Hepatocyte (in vitro differentiated cells): ENCODE measurements at regions not wholly inside any gene's neighbourhood (a gene's known extent, or its start where the extent isn't known, plus 50 kb on each side); places are given as distances from the start of the nearest gene placed in this dataset.
"Not testable (repeated sequence)": the region's sequence is repeated elsewhere in the genome, so short reads cannot be mapped to it uniquely, and the experiment has no call there.

ENCODE experiments used
- DNase-seq: peaks from one replicate; pipeline ENCODE4 v3.0.0-alpha.2; 2016; ENCODE audit warnings: low spot score
- H2AFZ ChIP-seq: fragments of 200-600 bp; sonication (generic); 2 replicates; pipeline ENCODE4 v1.6.0; 2016; ENCODE audit warnings: antibody characterized with exemption, mild to moderate bottlenecking
- H3K27ac ChIP-seq: fragments of 200-600 bp; sonication (generic); 2 replicates; pipeline ENCODE4 v1.5.1; 2016; ENCODE audit warnings: mild to moderate bottlenecking
- H3K27me3 ChIP-seq: fragments of 200-600 bp; sonication (generic); 2 replicates; pipeline ENCODE4 v1.6.1; 2016
- H3K36me3 ChIP-seq: fragments of 200-600 bp; sonication (generic); replicated peaks from 2 replicates; pipeline ENCODE4 v1.5.1; 2016; ENCODE audit warnings: low read depth; ENCODE audit not compliant: insufficient read depth
- H3K4me1 ChIP-seq: fragments of 200-600 bp; sonication (generic); 2 replicates; pipeline ENCODE4 v1.5.1; 2016; ENCODE audit warnings: mild to moderate bottlenecking, moderate library complexity; ENCODE audit not compliant: insufficient read depth
- H3K4me2 ChIP-seq: fragments of 200-600 bp; sonication (generic); 2 replicates; pipeline ENCODE4 v1.6.0; 2016
- H3K4me3 ChIP-seq: fragments of 200-600 bp; sonication (generic); 2 replicates; pipeline ENCODE4 v1.5.1; 2016; ENCODE audit warnings: mild to moderate bottlenecking
- H3K79me2 ChIP-seq: fragments of 200-600 bp; sonication (generic); 2 replicates; pipeline ENCODE4 v1.6.0; 2017; ENCODE audit warnings: mild to moderate bottlenecking
- H3K9me2 ChIP-seq: fragments of 200-600 bp; sonication (generic); replicated peaks from 2 replicates; pipeline ENCODE4 v1.6.0; 2017; ENCODE audit warnings: mild to moderate bottlenecking; ENCODE audit not compliant: insufficient read depth
- H3K9me3 ChIP-seq: fragments of 200-600 bp; sonication (generic); 2 replicates; pipeline ENCODE4 v1.5.1; 2016; ENCODE audit warnings: low read depth, mild to moderate bottlenecking
- H4K20me1 ChIP-seq: fragments of 200-600 bp; sonication (generic); 2 replicates; pipeline ENCODE4 v1.6.0; 2016; ENCODE audit warnings: mild to moderate bottlenecking; ENCODE audit not compliant: insufficient read depth, poor library complexity, severe bottlenecking
- EZH2 ChIP-seq: fragments of 200-600 bp; sonication (generic); IDR thresholded peaks from 2 replicates; pipeline ENCODE4 v1.6.1; 2016; ENCODE audit warnings: antibody characterized with exemption, mild to moderate bottlenecking, borderline replicate concordance
- EZH2phosphoT487 ChIP-seq: fragments of 200-600 bp; sonication (generic); IDR thresholded peaks from one replicate; pipeline ENCODE4 v1.6.1; 2018; ENCODE audit warnings: antibody characterized with exemption, mild to moderate bottlenecking, low read depth, moderate library complexity; ENCODE audit not compliant: unreplicated experiment, severe bottlenecking
- WGBS: methylation state at CpG from one replicate; pipeline ENCODE4 v1.1.6; 2016; ENCODE audit warnings: low lambda C conversion rate; ENCODE audit errors: missing lambda C conversion rate; 5-methylcytosine and 5-hydroxymethylcytosine counted together
- TF ChIP-seq, protein P1 (sequence below): fragments of 200-600 bp; sonication (generic); IDR thresholded peaks from 2 replicates; pipeline ENCODE4 v1.5.1; 2016; ENCODE audit warnings: antibody characterized with exemption, mild to moderate bottlenecking; ENCODE audit not compliant: poor library complexity

- no peaks in the 10 kb centered on the region for H3K9me3 ChIP-seq
- H3K27me3 ChIP-seq: no peaks in the 10 kb centered on the region
- no peak overlapping the region for H3K4me2 ChIP-seq
- 83% methylated on average over 11 of the region's 11 CpGs for WGBS
- H4K20me1 ChIP-seq: no peaks in the 10 kb centered on the region
- H3K4me3 ChIP-seq: no peak overlapping the region
- no peak for TF ChIP-seq EZH2phosphoT487
- TF ChIP-seq, protein P1, sequence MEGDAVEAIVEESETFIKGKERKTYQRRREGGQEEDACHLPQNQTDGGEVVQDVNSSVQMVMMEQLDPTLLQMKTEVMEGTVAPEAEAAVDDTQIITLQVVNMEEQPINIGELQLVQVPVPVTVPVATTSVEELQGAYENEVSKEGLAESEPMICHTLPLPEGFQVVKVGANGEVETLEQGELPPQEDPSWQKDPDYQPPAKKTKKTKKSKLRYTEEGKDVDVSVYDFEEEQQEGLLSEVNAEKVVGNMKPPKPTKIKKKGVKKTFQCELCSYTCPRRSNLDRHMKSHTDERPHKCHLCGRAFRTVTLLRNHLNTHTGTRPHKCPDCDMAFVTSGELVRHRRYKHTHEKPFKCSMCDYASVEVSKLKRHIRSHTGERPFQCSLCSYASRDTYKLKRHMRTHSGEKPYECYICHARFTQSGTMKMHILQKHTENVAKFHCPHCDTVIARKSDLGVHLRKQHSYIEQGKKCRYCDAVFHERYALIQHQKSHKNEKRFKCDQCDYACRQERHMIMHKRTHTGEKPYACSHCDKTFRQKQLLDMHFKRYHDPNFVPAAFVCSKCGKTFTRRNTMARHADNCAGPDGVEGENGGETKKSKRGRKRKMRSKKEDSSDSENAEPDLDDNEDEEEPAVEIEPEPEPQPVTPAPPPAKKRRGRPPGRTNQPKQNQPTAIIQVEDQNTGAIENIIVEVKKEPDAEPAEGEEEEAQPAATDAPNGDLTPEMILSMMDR: no peak
- no peak for TF ChIP-seq EZH2
- no peaks in the 10 kb centered on the region for H3K79me2 ChIP-seq
- H3K27ac ChIP-seq: no peak overlapping the region
- H3K36me3 ChIP-seq: no peaks in the 10 kb centered on the region
- DNase-seq: no peak
- H2AFZ ChIP-seq: no peak overlapping the region
- H3K9me2 ChIP-seq: no peaks in the 10 kb centered on the region
- H3K4me1 ChIP-seq: no peaks in the 10 kb centered on the region
These were observed 179.0 kb upstream of the KRR1 start for GRCh38 chr12:75690296-75690955.

GRCh38 chr12:75686233-75686632, 174.8 kb upstream of the KRR1 start:
- DNase-seq, H3K36me3 ChIP-seq, H4K20me1 ChIP-seq, H3K4me1 ChIP-seq, H3K27ac ChIP-seq, H3K27me3 ChIP-seq, H3K4me3 ChIP-seq, H2AFZ ChIP-seq, H3K9me3 ChIP-seq, H3K4me2 ChIP-seq, H3K79me2 ChIP-seq, H3K9me2 ChIP-seq: not testable (repeated sequence)
- WGBS: 96% methylated on average over 1 of the region's 1 CpG

DNA sequence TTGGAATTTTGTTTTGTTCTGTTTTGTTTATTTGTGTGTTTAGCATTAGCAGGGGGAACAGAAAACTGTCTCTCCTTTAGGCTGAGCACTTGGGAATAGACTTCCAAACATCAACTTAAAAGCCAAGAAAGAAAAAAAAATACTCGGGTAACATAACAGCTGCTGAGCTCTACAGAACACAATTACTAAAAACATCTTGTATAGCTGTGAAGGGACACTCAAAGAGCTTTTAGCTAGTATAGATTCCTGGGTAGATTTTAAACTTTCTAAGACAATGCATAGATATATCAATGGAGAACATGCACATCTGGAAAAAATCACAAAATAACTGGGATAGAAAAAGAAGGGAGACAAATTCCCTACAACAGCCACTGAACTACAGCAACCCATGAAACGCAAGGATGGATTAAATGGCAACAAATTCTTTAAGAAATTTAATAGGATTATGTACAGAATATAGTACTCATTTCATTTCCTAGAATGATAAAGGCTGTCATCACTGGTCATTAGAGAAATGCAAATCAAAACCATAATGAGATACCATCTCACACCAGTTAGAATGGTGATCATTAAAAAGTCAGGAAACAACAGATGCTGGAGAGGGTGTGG, 174.3 kb upstream of the KRR1 start:
- no peaks in the 10 kb centered on the region for H3K9me2 ChIP-seq
- H3K4me3 ChIP-seq: no peak overlapping the region
- H3K27ac ChIP-seq: peak overlapping the region; percentile 31
- 72% methylated on average over 2 of the region's 2 CpGs for WGBS
- DNase-seq: no peak
- H3K9me3 ChIP-seq: no peaks in the 10 kb centered on the region
- no peaks in the 10 kb centered on the region for H3K27me3 ChIP-seq
- no peaks in the 10 kb centered on the region for H3K79me2 ChIP-seq
- H4K20me1 ChIP-seq: no peaks in the 10 kb centered on the region
- H3K36me3 ChIP-seq: no peaks in the 10 kb centered on the region
- TF ChIP-seq EZH2 (no peak), EZH2phosphoT487 (no peak)
- TF ChIP-seq, protein P1: no peak
- H3K4me1 ChIP-seq: no peaks in the 10 kb centered on the region
- H3K4me2 ChIP-seq: no peak overlapping the region
- no peak overlapping the region for H2AFZ ChIP-seq

DNA sequence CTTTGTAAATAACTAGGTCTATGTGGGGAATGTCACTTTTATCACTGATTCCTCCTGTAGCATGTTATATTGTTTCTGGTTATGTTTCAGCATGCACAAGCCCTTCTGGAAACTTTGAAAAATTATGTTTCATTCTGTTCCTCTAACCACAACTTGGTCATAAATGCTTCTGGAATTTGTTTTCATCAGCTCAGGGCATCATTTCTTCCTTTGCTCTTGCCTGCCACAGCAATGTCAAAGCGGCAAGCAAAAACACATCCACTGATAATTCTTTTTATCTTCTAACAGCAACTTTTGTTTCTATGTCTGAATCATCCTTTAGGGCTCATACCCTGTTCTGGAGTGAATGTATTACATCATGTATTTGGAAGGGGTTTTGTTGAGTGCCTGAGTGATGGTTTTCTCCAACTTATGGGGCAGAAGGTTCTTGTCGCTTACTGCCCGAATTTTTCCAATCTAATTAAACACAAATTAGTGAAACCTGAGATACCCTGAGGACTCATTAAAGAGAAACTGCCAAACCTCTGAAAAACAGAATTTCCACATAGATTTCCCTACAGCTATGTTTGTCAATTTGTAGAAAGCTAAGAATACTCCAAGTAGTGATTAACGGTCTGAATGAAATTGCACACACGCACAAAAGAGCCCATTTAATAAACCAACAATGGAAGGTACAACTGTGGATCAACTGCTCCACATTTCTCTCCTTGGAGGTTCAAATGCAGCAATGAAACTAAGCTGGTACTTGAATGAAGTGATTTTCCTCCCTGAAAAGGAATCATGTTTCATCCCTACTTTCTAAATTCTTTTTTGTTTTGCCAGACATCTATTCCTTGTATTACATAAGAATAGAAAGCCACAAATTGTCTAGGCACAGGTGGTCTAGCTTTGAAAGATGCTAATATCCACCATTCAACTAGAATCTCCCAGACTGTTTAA, 173.5 kb upstream of the KRR1 start:
- H3K9me3 ChIP-seq: no peaks in the 10 kb centered on the region
- DNase-seq: no peak
- no peak overlapping the region for H2AFZ ChIP-seq
- H3K27me3 ChIP-seq: no peaks in the 10 kb centered on the region
- H3K4me1 ChIP-seq: no peaks in the 10 kb centered on the region
- WGBS: 82% methylated on average over 5 of the region's 5 CpGs
- peak overlapping the region; percentile 9 for H3K4me2 ChIP-seq
- H3K4me3 ChIP-seq: no peak overlapping the region
- no peaks in the 10 kb centered on the region for H3K79me2 ChIP-seq
- no peaks in the 10 kb centered on the region for H3K36me3 ChIP-seq
- H4K20me1 ChIP-seq: no peaks in the 10 kb centered on the region
- H3K27ac ChIP-seq: peak overlapping the region; percentile 73
- no peaks in the 10 kb centered on the region for H3K9me2 ChIP-seq
- no peak for TF ChIP-seq EZH2phosphoT487
- no peak for TF ChIP-seq EZH2
- TF ChIP-seq, protein P1: no peak

- not testable (repeated sequence) for DNase-seq, H3K36me3 ChIP-seq, H4K20me1 ChIP-seq, H3K9me3 ChIP-seq, H3K79me2 ChIP-seq, H3K9me2 ChIP-seq, H2AFZ ChIP-seq, H3K27me3 ChIP-seq, H3K4me3 ChIP-seq, H3K4me1 ChIP-seq
- H3K4me2 ChIP-seq: peak overlapping the region; percentile 9
- 72% methylated on average over 4 of the region's 4 CpGs for WGBS
- peak overlapping the region; percentile 73 for H3K27ac ChIP-seq
These were observed 172.7 kb upstream of the KRR1 start for GRCh38 chr12:75683995-75684586.
